BJ (cell line): ENCODE measurements at regions not wholly inside any gene's neighbourhood (a gene's known extent, or its start where the extent isn't known, plus 50 kb on each side); places are given as distances from the start of the nearest gene placed in this dataset.

Experiments
- CTCF ChIA-PET: fragments of 350-600 bp; formaldehyde crosslinking; extraction: SDS; loops from one replicate; lab custom pipeline; 2021; ENCODE audit warnings: antibody characterized with exemption, inconsistent platforms; lab: Yijun Ruan, JAX
- POLR2A ChIA-PET: fragments of 300-600 bp; sonication (Branson Sonifier 250); formaldehyde crosslinking; extraction: SDS; loops from one replicate; lab custom pipeline; 2021; ENCODE audit warnings: antibody characterized with exemption; lab: Charles Lee
- DNase-seq: peaks from one replicate; pipeline ENCODE4 v3.0.0-alpha.2; 2011; ENCODE audit warnings: low read depth
- H3K27me3 ChIP-seq: 2 replicates; pipeline ENCODE4 v1.6.0; 2011; ENCODE audit warnings: low read length; ENCODE audit not compliant: control insufficient read depth, insufficient read depth
- H3K36me3 ChIP-seq: 2 replicates; pipeline ENCODE4 v1.5.1; 2011; ENCODE audit warnings: low read length; ENCODE audit not compliant: control insufficient read depth, insufficient read depth
- H3K4me3 ChIP-seq: 2 replicates; pipeline ENCODE4 v1.5.1; 2011; ENCODE audit warnings: low read depth, mild to moderate bottlenecking, control low read depth, low read length
- TF ChIP-seq, protein P1 (sequence below): IDR thresholded peaks from 2 replicates; pipeline ENCODE4 v1.5.1; 2011; ENCODE audit warnings: low read depth, mild to moderate bottlenecking, control low read depth, inconsistent platforms, low read length, moderate library complexity; ENCODE audit not compliant: insufficient read depth

DNA sequence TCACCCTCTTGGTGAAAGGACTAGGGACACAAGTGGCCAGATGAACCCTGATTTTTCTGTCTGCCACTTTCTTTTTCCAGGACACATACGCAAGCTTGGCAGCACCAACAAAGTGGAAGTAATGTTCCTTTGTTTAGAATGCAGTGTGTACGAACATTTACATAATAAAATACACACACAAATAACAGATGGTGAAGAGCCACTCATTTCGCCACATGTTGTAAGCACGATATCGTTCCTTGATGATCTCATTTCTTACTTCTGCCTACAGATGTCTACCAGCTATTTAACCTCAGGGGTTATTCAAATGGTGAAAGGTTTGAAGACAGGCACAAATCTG lies 670.2 kb upstream of the CXADR start:
- no peak overlapping the region for H3K4me3 ChIP-seq
- no peak for DNase-seq
- ChIA-PET POLR2A (no interaction called here), CTCF (interaction anchor here (0.9 kb wide), 1 partner anchor 9 kb away, joined by 4 read pairs; no protein-coding TSS in a partner anchor)
- no peaks in the 10 kb centered on the region for H3K36me3 ChIP-seq
- TF ChIP-seq, protein P1, sequence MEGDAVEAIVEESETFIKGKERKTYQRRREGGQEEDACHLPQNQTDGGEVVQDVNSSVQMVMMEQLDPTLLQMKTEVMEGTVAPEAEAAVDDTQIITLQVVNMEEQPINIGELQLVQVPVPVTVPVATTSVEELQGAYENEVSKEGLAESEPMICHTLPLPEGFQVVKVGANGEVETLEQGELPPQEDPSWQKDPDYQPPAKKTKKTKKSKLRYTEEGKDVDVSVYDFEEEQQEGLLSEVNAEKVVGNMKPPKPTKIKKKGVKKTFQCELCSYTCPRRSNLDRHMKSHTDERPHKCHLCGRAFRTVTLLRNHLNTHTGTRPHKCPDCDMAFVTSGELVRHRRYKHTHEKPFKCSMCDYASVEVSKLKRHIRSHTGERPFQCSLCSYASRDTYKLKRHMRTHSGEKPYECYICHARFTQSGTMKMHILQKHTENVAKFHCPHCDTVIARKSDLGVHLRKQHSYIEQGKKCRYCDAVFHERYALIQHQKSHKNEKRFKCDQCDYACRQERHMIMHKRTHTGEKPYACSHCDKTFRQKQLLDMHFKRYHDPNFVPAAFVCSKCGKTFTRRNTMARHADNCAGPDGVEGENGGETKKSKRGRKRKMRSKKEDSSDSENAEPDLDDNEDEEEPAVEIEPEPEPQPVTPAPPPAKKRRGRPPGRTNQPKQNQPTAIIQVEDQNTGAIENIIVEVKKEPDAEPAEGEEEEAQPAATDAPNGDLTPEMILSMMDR, result no peak
- H3K27me3 ChIP-seq, result no peaks in the 10 kb centered on the region

DNA sequence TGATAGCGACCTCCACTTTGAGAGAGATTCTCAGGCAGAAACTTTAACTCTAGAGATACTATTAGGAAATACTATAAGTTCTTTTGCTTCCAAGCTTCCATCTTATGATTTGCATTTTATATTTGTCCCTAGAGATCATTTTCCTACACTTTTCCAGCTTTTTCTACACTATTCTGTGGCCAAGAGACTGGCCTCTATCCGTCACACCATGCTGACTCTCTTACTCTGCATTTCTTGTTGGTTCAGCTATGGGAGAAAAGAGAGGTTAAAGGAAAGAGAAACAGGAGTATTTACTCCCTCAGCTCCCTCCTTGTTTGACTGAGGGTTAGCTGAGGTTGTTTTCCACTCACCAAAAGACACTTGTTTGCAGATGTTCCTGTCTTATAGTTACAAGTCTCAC lies 665.6 kb upstream of the CXADR start:
- ChIA-PET CTCF (interaction anchor here (0.9 to 1.2 kb wide), 2 partner anchors 20 to 213 kb away, joined by 3 read pairs; no protein-coding TSS in a partner anchor), POLR2A (no interaction called here)
- no peaks in the 10 kb centered on the region for H3K27me3 ChIP-seq

DNA sequence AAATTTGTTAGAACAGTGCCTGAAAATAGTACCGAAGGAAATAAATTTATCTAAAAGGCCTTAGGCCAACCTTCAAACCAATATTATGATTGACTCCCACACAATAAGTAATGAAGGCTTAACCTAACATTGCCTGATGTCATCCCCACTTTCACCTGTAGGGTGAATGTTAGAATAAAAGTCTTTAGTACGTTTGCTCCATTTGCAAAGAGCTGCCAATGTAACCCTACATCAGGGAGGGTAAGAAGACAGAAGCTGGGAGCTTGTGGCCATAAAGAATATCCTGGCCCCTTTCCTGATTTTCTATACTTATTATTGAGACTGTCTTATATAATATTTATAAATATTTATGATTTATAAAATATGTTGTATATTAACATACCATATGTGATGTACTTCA lies 661.8 kb upstream of the CXADR start:
- H3K27me3 ChIP-seq, result no peaks in the 10 kb centered on the region
- no peak overlapping the region for H3K4me3 ChIP-seq
- POLR2A ChIA-PET, result no interaction called here
- TF ChIP-seq, protein P1, result no peak
- no peak for DNase-seq
- H3K36me3 ChIP-seq, result no peaks in the 10 kb centered on the region
- CTCF ChIA-PET, result interaction anchor here (0.8 to 1.4 kb wide), 3 partner anchors 8 to 14 kb away, joined by 3 to 4 read pairs (median 4); no protein-coding TSS in a partner anchor

More for the DNA sequence above, 665.6 kb upstream of the CXADR start:
- no peak for DNase-seq
- TF ChIP-seq, protein P1, result no peak
- no peak overlapping the region for H3K4me3 ChIP-seq
- H3K36me3 ChIP-seq, result no peaks in the 10 kb centered on the region

DNA sequence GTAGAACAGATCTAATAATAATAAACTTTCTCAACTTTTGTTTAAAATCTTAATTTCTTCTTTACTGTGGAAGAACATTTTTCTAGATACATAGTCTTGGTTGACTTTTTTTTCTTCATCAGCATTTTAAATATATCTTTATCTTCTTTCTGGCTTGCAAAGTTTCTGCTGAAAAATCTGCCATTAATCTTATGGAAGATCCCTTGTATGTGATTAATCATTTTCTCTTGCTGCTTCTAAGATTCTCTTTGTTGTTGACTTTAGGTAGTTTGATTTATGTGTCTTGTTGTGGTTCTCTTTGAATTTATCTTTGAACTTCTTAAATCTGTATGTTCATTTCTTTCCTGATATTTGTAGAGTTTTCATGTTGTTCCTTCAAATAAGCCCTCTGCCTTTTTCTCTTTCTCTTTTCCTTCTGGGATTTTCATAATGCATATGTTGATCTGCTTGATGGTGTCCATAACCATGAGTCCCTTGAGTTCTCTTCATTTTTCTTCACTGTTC lies 657.6 kb upstream of the CXADR start:
- CTCF ChIA-PET, result no interaction called here
- TF ChIP-seq, protein P1, result no peak
- H3K36me3 ChIP-seq, result no peaks in the 10 kb centered on the region
- POLR2A ChIA-PET, result no interaction called here
- H3K4me3 ChIP-seq, result no peak overlapping the region
- DNase-seq, result no peak
- H3K27me3 ChIP-seq, result no peaks in the 10 kb centered on the region

DNA sequence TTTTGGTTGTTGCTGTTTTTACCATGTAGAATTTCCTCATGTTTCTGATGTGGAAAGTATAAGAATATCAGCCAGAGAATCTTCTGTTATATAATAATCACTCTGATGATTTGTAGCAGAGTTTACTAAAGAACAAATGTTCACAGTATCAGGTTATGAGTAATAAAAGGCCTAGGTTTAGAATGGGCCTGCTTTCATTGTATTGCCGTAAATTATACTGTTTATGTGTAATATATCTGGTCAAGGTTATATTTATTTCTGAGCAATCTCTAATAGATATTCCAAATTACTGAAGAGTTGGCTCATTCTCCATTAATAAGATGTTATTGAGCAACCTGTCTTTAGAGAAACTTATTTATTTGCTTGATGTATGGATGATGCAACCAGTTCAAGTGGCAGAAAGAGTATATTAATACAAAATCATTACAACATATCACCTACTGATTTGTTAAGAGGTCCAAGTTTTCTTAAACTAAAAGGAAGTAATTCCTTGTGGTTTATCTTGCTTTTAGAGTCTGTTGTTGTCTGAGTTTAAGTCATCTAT lies 649.4 kb upstream of the CXADR start:
- no peaks in the 10 kb centered on the region for H3K36me3 ChIP-seq
- ChIA-PET CTCF (no interaction called here), POLR2A (no interaction called here)
- TF ChIP-seq, protein P1, result no peak
- no peak overlapping the region for H3K4me3 ChIP-seq
- no peak for DNase-seq
- no peaks in the 10 kb centered on the region for H3K27me3 ChIP-seq
